HG02798 (cell line): ENCODE measurements at regions not wholly inside any gene's neighbourhood (a gene's known extent, or its start where the extent isn't known, plus 50 kb on each side); places are given as distances from the start of the nearest gene placed in this dataset.

Experiments used
- ATAC-seq: cut with Tn5 transposase; IDR thresholded peaks from one replicate; pipeline ENCODE4 v1.9.1; 2021; ENCODE audit warnings: mild to moderate bottlenecking; ENCODE audit not compliant: unreplicated experiment, poor library complexity

DNA sequence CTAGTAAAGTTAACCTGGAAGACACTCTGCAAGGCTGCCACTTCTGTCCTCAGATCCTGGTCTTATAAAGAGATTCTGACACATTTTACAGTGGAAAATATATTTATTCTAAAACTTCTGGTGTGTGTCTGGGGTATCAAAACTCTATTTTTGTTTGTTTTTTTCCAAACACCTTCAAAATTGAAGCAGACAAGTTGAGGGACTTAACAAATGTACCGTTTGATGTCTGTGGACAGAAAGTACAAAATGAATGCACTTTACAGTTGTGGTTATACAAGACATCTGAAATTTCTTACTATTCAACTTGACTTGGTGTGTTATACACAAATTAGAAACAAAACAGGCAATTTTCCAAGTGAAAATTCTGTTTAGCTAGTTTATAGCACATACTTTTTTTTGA lies 823.2 kb upstream of the SALL3 start:
- ATAC-seq: no peak

DNA sequence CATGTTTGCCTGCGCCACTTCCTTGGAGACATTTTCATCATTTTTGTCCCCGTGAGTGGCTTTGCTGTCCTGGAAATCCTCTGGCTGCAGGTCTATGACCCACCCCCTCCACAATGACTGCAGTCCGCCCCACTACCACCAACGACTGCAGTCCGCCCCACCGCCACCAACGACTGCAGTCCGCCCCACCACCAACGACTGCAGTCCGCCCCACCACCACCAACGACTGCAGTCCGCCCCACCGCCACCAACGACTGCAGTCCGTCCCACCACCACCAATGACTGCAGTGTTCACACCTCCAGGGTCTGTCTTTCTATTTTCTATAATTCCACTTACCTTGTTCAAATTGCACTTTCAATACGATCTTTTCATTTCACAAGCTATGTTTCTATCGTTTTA lies 820.7 kb upstream of the SALL3 start:
- ATAC-seq: no peak

DNA sequence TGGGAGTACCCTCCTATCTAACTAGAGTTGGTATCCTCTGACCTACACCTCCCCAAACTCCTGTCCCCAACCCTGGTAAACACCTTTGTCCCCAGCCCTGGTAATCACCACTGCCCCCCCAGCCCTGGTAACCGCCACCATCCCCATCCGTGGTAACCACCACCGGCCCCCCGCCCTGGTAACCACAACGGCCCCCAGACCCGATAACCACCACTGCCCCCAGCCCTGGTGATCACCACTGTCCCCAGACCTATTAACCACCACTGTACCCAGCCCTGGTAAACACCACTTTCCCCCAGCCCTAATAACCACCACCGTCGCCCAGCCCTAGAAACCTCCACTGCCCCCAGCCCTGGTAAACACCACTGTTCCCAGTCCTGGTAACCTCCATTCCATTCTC lies 820.2 kb upstream of the SALL3 start:
- no peak for ATAC-seq

DNA sequence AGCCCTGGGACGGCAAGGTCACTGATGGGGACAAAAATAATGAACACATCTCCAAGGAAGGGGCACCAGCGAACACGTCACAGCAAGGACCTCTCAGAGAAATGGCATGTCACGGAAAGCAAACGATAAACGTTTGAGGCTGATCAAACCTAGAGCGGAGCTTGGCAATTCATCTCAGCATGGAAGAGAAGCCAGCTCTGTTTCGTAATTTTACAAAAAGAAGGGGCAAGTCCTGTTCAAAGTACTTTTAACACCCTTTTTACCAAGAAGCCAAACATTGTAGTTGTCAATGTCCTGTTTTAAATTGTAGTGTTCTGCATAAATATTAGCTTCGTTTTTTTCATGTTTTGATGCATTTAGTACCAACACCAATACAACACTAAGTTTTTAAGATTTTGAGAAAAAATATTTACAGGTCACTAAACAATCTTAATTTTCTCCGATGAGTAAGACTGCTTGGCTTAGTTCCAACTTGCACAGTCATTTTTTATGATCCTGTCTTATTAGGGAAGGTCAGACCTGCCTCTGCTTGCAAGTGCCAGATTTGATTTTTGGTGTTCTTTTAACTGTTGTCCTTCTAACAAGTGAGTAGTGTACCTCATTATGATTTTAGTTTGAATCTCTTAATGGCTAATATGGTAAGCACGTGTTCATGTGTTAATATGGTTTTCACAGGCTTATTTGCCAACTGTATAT lies 818.5 kb upstream of the SALL3 start:
- ATAC-seq: no peak

DNA sequence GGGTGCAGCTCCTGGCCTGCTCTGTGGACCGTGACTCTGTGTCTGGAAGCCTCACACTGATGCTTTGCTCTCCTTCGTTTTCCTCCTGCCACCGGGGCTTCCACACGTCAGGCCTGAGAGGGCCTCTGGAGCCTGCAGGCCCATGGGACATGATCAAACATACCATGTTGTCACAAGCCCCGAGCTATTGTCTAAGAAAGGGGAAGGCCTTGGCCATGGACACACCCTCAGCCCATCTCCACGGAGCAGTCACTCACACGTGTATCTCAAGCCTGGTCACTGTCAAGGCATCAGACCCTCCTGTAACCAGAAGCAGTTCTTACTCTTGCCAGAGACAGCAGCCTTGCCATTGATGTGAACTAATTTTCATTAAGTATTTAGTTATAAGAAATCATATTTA lies 814.1 kb upstream of the SALL3 start:
- ATAC-seq: no peak

DNA sequence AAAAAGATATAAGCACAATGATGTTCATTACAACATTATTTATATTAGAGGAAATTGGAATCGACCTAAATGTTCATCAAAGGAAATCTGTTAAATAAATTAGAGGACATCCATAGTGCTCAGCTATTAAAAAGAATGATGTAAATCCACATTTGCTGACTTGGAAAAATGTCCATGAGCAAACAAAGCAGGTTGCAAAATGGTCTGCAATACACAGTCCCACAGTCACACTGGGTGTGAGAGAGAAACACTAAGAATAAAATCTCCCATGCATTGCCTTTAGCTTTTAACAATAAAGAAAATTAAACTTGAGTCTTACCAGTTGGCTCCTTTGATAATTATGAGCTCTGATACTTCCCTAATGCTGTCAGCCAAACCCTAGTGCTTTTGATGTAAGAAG lies 811.1 kb upstream of the SALL3 start:
- ATAC-seq: no peak

DNA sequence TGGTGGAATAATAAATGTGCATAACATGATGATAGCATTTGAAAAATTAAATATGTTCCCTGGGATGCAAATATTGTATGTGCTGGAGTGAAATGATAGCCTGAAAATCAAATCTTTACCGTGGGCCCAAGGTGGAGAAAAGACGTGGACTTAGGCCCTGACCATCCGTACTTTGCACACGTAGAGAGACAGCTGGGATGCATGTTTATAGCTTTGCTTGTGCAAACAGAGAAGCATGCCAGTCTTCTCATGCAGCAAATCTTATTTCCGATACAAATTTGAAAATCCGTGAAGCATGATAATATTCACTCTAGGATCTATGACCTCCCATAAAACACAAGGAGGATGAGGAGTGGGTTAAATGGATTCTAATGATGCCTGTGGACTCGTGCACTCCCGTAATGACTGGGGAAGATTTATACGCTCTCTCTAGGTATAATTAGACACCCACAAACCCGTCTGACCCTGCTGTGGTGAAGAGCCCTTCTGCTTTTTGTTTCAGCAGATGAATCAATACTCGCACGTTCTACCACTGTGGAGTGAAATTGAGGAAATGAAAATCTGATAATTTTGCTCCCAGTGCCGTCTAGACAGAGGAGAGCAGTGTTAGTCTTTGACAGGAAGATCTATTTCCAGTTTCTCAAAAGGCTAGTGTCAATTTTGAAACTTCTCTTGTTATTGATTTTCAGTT lies 810.3 kb upstream of the SALL3 start:
- no peak for ATAC-seq

DNA sequence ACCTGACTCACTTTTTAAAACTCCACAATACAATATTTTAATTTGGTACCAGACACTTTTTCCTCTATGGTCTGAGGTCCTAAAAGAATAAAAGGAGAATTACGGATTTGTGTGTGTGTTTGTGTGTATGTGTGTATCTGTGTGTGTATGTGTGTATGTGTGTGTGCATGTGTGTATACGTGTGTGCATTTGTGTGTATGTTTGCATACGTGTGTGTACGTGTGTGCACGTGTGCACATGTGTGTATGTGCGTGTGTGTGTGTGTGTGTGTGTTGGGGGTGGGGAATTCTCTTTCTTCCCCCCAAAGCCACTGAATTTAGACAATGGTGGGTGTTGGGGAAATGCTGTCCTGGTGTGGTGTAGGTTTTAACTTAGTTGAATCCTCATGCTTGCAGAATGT lies 807.7 kb upstream of the SALL3 start:
- ATAC-seq: no peak

DNA sequence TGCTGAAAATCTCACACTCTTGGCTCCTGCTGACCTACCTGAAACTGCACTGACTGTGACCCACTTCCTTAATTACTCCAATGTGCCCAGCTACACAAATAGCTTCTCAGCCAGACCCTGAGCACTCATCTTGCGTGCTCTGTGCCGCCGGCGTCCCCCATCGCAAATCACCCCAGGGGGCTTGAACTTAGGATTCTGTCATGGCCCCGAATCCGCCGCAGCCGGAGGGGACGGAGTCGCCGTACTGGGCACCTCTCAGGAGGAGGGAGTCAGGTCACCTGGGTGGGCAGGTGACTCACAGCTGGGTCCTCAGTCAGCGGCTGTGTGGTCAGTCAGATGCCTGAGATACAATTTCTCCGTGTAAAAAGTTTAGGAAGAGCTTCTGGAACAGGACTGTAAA lies 804.9 kb upstream of the SALL3 start:
- no peak for ATAC-seq

DNA sequence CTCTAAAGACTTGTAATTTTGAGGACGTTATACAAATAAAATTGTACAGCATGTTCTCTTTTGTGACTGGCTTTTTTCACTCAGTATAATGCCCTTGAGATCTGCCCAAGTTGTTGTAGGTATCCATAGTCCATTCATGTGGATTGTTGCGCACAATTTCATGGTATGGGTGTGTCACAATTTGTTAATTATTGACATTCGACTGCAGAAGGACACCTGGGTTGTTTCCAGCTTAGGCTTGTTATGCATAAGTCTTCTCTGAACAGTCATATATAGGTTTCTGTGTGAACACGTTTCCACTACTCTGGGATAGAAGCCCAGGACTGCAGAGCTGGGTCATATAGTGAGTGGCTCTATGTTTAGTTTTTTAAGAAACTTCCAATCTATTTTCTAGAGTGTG lies 800.8 kb upstream of the SALL3 start:
- no peak for ATAC-seq

DNA sequence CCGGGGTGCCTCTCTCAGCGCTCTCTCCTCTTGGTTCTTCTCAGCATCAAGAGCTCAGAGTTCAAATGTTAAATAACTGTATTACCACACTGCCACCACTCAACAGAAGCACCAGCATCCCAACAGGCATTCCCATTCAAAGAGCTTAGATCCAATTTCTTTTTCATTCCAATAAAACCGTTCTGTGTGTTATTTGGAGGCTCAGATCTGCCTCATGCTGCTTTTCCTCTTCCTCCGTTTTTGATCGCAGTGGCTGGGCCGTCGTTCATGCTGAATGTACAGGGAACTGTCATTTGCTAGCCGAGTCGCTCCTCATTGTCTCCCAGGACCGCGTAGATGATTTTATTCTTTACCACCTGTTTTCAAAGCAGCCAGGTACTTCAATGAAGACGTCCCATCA lies 798.9 kb upstream of the SALL3 start:
- ATAC-seq: no peak

DNA sequence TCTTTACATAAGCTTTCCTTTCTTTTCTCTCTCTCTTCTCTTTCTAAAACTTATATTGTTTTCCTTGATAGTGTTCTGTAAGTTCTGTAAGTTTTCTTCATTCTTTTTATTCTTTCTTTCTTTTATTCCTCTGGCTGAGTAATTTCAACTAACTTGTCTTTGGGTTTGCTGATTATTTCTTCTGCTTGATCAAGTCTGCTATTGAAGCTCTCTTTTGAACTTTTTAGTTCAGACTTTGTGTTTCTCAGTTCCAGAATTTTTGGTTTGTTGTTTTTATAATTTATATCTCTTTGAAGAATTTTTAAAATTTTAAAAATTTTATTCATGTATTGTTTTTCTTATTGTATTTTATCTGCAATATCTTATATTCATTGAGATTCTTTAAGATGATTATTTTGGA lies 795.8 kb upstream of the SALL3 start:
- ATAC-seq: no peak

DNA sequence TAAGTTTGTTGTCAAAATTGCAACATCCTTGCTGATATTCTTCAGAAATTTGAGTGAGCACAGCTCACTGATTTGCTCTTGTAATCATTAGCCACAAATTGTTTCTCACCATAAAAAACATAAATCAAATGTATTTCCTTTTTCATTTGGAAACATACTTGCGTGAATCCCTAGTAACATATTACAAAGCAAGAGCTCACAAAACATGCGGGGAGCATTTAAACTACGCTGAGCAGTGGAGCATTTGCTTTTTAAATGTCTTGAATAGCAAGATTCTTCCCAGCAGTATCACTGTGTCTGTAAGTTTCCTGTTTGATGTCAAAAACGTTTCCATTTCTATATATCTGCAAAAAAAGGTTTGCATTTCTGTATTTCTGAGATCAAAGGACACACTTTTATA lies 788.3 kb upstream of the SALL3 start:
- ATAC-seq: no peak

DNA sequence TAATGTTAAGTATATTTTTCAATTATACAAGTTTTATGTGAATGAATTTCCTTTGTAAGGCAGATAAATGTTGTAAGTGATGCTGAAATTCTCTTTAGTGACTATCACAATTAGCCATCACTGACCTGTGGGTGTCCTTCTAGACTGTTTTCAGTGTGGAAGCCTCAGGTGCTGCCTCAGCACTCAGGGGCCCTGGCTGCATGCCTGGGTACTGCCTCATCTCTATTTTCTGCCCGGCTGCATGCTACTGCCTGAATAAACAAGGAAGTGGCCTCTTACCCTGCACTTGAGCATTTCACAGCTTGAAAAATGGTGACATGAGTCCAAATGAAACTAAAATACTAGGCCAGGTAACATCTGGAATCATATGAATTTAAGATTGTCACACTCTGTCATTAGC lies 787.6 kb upstream of the SALL3 start:
- no peak for ATAC-seq

DNA sequence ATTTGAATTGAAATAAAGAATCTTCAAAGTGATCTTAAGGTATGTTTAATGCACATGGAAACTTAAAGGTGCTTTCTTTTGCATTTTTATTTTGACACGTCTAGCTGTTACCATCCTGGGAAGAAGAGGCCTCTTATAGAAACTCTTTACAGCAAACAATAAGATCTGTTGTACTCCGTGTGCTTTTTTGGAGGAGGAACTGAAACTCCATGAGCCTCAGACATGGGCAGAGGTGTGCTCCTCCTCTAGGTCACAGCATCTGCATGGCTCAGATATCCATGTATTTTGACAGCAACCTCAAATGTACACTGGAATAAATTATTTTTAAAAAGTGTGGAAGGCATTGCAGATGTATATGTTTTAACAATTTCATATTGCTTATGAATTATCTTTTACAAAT lies 783.3 kb upstream of the SALL3 start:
- no peak for ATAC-seq

DNA sequence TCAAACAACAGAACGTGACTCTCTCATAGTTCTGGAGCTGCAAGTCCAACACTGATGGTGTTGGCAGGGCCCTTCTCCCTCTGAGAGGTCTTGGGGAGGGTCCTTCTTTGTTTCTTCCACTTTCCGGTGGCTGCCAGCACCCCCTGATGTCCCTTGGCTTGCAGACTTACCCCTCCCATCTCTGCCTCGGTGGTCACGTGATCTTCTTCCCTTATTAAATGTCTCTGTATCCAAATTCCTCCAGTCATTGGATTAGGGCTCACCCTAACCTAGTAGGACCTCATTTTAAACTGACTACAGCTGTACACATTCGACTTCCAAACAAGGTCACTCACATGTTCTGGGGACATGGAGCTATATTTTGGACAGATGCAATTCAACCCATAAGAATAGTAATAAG lies 780.6 kb upstream of the SALL3 start:
- no peak for ATAC-seq

DNA sequence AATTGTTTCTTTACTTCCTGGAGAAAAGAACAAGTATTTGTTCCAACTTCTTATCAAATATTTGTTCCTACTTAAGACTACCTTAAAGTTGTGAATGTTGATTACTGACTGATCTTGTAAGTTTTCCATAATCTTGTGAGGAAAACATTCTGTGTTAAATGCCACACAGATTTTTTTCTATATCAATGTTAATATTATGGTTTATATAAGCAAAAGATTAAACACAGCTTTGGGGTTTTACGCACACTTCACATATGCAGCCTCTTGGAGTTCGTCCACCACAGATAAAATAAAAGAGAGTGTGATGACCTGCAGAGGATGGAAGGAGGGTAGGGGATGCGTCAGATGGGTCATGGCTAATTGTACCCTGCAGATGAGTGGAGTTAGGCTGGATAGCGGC lies 780.0 kb upstream of the SALL3 start:
- no peak for ATAC-seq

DNA sequence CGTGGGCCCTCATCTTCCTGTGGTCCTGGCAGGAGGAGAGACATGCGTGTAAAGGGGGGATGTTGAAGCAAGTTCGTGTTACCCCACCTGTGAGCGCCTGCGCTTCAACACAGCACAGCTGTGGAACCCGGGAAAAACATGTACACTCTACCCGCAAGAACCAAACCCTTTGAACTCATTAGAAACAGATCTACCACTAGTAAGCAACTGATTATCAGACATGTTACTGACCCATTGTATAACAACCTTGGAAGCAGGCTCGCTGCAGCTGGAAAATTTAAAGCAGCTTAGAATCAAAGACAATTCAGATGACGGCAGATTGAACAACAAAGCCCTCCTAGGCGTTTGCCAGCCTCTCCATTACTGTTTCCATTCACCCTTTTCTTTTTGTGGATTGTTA lies 771.7 kb upstream of the SALL3 start:
- ATAC-seq: no peak

DNA sequence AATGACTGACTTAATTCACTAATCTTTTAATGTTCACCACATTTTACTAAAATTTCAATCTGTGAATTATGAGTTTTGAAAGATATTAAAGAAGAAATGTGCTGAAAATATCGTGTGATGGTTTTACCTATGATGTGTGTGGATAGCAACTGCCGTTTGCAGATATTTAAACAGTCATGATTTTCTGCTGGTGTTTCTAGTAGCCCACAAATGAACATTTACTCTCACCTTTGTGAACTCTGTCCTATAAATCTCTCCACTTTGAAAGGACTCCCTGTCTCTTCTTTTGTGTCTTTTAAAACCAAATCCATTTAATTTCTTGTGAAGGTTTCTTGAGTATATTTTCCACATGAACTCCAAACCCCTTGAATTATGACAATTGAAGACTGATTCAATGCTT lies 771.2 kb upstream of the SALL3 start:
- no peak for ATAC-seq

DNA sequence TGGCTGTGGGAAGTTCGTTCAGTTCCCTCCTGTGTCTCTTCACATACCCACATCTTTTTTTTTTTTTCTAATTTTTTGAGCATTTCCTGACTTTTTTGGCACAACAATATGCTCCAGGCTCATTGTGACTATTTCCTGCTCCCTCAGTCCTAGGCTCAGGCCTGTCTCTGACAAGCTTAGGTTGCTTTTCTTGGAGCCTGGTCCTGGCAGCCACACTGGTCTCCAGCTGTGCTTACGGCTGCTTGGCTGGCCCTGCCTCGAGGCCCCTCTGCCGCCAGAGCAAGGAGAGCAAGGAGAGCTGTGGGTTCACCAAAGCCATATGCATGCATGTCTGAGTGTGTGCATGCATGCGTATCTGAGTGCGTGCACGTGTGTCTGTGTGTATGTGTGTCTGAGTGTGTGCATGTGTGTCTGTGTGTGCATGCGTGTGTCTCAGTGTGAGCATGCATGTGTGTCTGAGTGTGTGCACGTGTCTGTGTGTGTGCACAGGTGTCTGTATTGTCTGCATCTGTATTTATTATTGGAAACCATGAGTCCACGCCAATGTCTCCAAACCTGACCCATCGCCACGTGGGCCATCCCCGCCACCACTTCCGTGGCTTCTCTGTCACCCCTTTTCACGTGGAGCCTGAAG lies 766.1 kb upstream of the SALL3 start:
- no peak for ATAC-seq

DNA sequence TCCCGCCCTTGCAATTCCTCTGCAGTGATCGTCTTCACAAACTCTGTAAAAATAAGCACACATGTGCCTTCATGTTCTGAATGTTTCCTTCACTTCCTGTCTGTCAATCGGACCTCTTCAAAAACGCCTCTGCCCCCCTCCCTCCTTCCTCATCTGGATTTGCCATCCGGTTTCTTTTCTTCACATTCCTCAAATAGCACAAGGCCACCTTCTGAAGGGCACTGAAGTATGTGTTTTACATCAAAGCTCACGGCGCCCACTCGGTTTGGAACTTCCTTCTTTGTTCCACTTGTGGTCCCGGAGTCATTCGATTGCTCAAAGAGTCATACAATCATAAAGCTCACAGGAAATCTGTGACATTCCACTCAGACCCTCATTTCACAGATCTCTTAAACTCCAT lies 758.1 kb upstream of the SALL3 start:
- no peak for ATAC-seq

DNA sequence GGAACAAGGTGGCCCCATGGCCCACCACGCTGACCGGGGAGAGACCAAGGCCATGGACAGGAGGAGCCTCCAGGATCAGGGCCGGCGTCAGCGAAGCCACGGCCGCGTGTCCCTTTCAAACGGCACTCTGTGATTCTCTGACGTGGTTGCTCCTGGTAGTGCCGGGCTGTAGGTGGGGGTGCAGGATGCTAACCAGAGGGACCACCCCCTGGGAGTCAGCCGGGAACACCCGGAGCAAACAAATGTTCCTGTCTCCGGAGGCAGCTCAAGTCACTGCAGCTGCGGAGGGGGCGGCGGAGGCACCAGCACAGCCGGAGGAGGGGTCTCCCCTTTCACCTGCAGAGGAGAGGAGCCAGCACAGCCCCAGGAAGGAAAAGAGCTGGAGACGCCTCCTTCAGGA lies 750.6 kb upstream of the SALL3 start:
- ATAC-seq: no peak
